ENCODE measurements at regions not wholly inside any gene's neighbourhood (a gene's known extent, or its start where the extent isn't known, plus 50 kb on each side); places are given as distances from the start of the nearest gene placed in this dataset.

GRCh38 chr11:130673698-130674097 lies 225.3 kb downstream of the ADAMTS15 start:
- TF ChIP-seq POLR2AphosphoS5 (IDR thresholded peaks at IDR 0.05) (no peak), CTCF (IDR thresholded peaks at IDR 0.05 in 8 of 11, conservative IDR thresholded peaks at IDR 0.05 in 3 of 11) (no peak), POLR2A (IDR thresholded peaks at IDR 0.05) (no peak)

GRCh38 chr11:130674686-130675308 lies 226.4 kb downstream of the ADAMTS15 start:
- DNase-seq, result no peak
- Histone ChIP-seq H3K27me3 (replicated peaks in 1 of 7) (peaks cover 0 to 8% (median 0%) of the 10 kb centered on the region in 7 donors), H3K36me3 (no peaks in the 10 kb centered on the region), H3K27ac (no peak overlapping the region), H3K9me3 (peaks cover 0 to 27% (median 23%) of the 10 kb centered on the region in 8 donors), H3K4me3 (no peak overlapping the region), H3K4me1 (no peaks in the 10 kb centered on the region)
- WGBS, 5 donors, result 80 to 87% (median 81%) methylated on average over 5 of the region's 5 CpGs
- no peak for TF ChIP-seq CTCF (IDR thresholded peaks at IDR 0.05 in 8 of 11, conservative IDR thresholded peaks at IDR 0.05 in 3 of 11)
- no peak for TF ChIP-seq POLR2AphosphoS5 (IDR thresholded peaks at IDR 0.05)
- TF ChIP-seq POLR2A (IDR thresholded peaks at IDR 0.05), result no peak
- intact Hi-C loops (cut with DNase I; ENCODE audit: low total_unique reads), result no loop called here

More at GRCh38 chr11:130673698-130674097, 225.3 kb downstream of the ADAMTS15 start:
- peaks cover 0 to 8% (median 0%) of the 10 kb centered on the region in 7 donors for H3K27me3 ChIP-seq (replicated peaks in 1 of 7)
- no peaks in the 10 kb centered on the region for H3K36me3 ChIP-seq
- no peak for DNase-seq
- intact Hi-C loops (cut with DNase I; ENCODE audit: low total_unique reads), result no loop called here
- H3K4me3 ChIP-seq, result no peak overlapping the region
- WGBS, 5 donors, result 49 to 75% (median 66%) methylated on average over 2 of the region's 2 CpGs
- no peak overlapping the region for H3K27ac ChIP-seq
- H3K9me3 ChIP-seq, result peaks cover 0 to 16% (median 12%) of the 10 kb centered on the region in 8 donors
- no peaks in the 10 kb centered on the region for H3K4me1 ChIP-seq

- 61 to 73% (median 66%) methylated on average over 10 of the region's 10 CpGs for WGBS, 5 donors
- intact Hi-C loops (cut with DNase I; ENCODE audit: low total_unique reads), result no loop called here
These were observed 227.0 kb downstream of the ADAMTS15 start for GRCh38 chr11:130675371-130675821.

More at GRCh38 chr11:130675371-130675821, 227.0 kb downstream of the ADAMTS15 start:
- no peak for DNase-seq
- TF ChIP-seq POLR2AphosphoS5 (IDR thresholded peaks at IDR 0.05), result no peak
- TF ChIP-seq POLR2A (IDR thresholded peaks at IDR 0.05), result no peak
- TF ChIP-seq CTCF (IDR thresholded peaks at IDR 0.05 in 8 of 11, conservative IDR thresholded peaks at IDR 0.05 in 3 of 11), result no peak
- H3K4me3 ChIP-seq, result no peak overlapping the region
- no peaks in the 10 kb centered on the region for H3K36me3 ChIP-seq
- H3K27me3 ChIP-seq (replicated peaks in 1 of 7), result peaks cover 0 to 8% (median 0%) of the 10 kb centered on the region in 7 donors
- H3K9me3 ChIP-seq, result peaks cover 0 to 33% (median 29%) of the 10 kb centered on the region in 8 donors
- H3K4me1 ChIP-seq, result no peaks in the 10 kb centered on the region
- H3K27ac ChIP-seq, result no peak overlapping the region

Measured in spleen (tissue), 11 donors.